Stimulated activated CD4-positive, alpha-beta T cell treated with anti-CD3 and anti-CD28 coated beads, Interleukin-2, amount 100 ng/mL, for 24 hours (primary cell): ENCODE measurements at regions not wholly inside any gene's neighbourhood (a gene's known extent, or its start where the extent isn't known, plus 50 kb on each side); places are given as distances from the start of the nearest gene placed in this dataset.

Experiments
- DNase-seq, 2 donors: peaks; one replicate each; pipeline ENCODE4 v3.0.0-alpha.2; 2020

GRCh38 chr18:43482600-43482999, 205.3 kb upstream of the SYT4 start:
- DNase-seq, result no peak

GRCh38 chr18:43484710-43485109, 207.4 kb upstream of the SYT4 start:
- no peak for DNase-seq

- DNase-seq, result no peak
Measured at GRCh38 chr18:43485545-43485963, 208.3 kb upstream of the SYT4 start.

GRCh38 chr18:43486462-43486861, 209.2 kb upstream of the SYT4 start:
- no peak for DNase-seq

- DNase-seq, result no peak
Measured at GRCh38 chr18:43501099-43501498, 223.8 kb upstream of the SYT4 start.

GRCh38 chr18:43506935-43507334, 229.6 kb upstream of the SYT4 start:
- DNase-seq, result no peak

- DNase-seq, result no peak
Measured at GRCh38 chr18:43507842-43508481, 230.7 kb upstream of the SYT4 start.

GRCh38 chr18:43514747-43515146, 237.5 kb upstream of the SYT4 start:
- no peak for DNase-seq

GRCh38 chr18:43515481-43515880, 238.2 kb upstream of the SYT4 start:
- no peak for DNase-seq

GRCh38 chr18:43524260-43524659, 247.0 kb upstream of the SYT4 start:
- DNase-seq, result no peak

- no peak for DNase-seq
Measured at GRCh38 chr18:43525169-43525568, 247.9 kb upstream of the SYT4 start.

GRCh38 chr18:43526426-43527145, 249.3 kb upstream of the SYT4 start:
- DNase-seq, result no peak

- no peak for DNase-seq
Measured at GRCh38 chr18:43531438-43531837, 254.1 kb upstream of the SYT4 start.

- DNase-seq, result no peak
Measured at GRCh38 chr18:43533371-43533770, 256.1 kb upstream of the SYT4 start.

GRCh38 chr18:43534511-43534910, 257.2 kb upstream of the SYT4 start:
- DNase-seq, result no peak

- DNase-seq, result no peak
Measured at GRCh38 chr18:43539862-43540261, 262.6 kb upstream of the SYT4 start.

GRCh38 chr18:43542016-43542415, 264.7 kb upstream of the SYT4 start:
- no peak for DNase-seq

GRCh38 chr18:43543236-43543635, 265.9 kb upstream of the SYT4 start:
- DNase-seq, result no peak

GRCh38 chr18:43547456-43547855, 270.2 kb upstream of the SYT4 start:
- no peak for DNase-seq

GRCh38 chr18:43559507-43559906, 282.2 kb upstream of the SYT4 start:
- no peak for DNase-seq

- DNase-seq, result no peak
Measured at GRCh38 chr18:43563780-43564179, 286.5 kb upstream of the SYT4 start.

- DNase-seq, result no peak
Measured at GRCh38 chr18:43570593-43570992, 293.3 kb upstream of the SYT4 start.

GRCh38 chr18:43571078-43571689, 293.9 kb upstream of the SYT4 start:
- DNase-seq, result no peak

GRCh38 chr18:43572163-43572562, 294.9 kb upstream of the SYT4 start:
- no peak for DNase-seq
